HG03575 (cell line): ENCODE measurements at regions not wholly inside any gene's neighbourhood (a gene's known extent, or its start where the extent isn't known, plus 50 kb on each side); places are given as distances from the start of the nearest gene placed in this dataset.
"Not testable (repeated sequence)": the region's sequence is repeated elsewhere in the genome, so short reads cannot be mapped to it uniquely, and the experiment has no call there.

ENCODE experiments used
- ATAC-seq: cut with Tn5 transposase; IDR thresholded peaks from one replicate; pipeline ENCODE4 v1.9.1; 2021; ENCODE audit not compliant: unreplicated experiment, insufficient number of reproducible peaks, low FRiP score; ENCODE audit errors: extremely low read depth

DNA sequence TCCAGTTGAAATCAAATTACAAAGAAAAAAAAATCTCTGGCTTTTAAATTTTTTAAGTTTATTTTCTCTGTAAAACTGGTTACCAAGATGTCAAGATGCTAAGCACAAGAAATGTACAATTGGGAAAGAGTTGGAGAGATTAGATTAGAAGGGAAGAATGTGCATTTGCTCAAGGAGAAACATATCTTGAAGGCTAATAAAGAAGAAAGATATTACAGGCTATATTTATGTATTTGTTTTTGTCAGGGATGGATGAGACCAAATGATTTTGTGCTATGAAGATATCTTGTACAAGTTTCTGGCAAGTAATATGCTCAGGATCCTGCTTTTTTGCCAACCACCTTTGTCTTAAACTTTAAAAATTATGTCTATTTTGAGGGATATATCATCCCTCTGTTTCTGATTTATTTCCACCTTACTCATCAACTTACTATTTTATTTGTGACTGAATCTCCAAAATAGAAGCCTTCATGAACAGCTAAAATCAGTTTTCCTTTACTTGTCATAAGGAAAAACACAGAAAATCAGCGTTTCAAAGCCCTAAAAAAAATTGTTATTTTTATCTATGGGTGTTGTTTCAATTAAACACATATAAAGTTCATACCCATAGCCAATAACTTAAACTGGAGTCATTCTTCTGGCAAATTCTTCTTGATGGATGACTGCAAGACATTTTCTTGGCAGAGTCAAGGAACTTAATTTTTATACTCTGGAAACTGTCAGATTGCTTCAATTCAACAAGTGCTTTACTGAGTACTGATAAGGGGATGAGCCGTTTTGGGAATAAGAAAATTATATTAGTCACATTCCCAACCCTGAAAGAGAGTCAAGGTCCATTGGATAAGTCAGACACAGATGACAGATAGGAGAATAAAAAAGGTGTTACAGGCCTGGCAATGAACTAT, 141.8 kb downstream of the CTH start:
- no peak for ATAC-seq

DNA sequence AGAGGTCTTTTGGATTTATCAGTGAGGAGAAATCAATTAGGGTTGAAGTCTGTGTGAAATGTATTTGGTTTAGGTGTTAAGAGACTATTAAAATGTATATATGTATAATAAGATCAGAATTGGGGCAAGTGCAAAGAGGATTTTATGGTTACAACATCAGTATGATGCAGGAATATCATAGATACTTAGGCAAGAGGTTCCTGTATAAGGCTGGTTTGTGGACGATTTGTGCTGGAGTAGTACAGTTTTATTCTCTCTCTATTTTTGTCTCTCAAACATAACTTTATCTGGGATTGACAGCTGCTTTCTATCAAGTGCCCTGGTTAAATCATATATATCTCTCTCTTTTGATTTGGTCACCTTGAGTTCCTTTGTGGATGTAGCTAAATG, 142.5 kb downstream of the CTH start:
- no peak for ATAC-seq

DNA sequence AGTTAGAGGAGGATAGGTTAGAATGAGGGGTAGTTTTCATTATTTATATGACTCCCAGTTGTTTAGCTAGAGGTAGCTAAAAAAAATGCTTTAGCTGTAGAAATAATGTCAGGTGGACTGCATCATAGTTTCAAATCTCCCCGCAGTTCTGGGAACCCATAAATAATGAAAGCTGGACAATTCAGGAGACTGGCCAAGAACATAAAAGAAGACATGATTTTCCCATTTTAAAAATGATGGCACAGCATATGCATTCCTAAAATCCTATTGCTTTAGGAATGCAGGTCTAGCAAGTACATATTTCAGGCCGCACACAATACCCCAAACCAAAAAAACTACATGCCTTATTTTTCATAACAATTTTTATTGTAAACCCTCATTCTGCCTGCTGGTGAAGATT, 143.3 kb downstream of the CTH start:
- ATAC-seq: no peak

DNA sequence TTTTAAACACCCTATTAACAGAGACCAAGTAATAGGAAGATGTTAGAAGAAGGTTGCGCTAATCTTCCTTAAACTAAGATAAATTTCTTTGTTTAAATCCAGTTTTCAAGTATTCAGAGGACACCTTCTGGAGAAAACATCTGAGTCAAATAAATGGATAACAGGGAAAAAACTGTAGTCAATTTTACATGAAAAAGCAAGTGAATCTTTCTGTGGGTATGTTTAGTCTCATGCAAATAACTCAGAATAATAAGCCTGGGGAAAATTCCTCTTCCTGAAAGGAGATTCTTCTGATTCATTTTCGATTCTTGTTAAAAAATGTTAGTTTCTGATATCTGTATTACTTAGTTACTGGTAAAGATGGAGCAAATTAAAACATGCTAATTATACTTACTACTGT, 145.5 kb downstream of the CTH start:
- no peak for ATAC-seq

DNA sequence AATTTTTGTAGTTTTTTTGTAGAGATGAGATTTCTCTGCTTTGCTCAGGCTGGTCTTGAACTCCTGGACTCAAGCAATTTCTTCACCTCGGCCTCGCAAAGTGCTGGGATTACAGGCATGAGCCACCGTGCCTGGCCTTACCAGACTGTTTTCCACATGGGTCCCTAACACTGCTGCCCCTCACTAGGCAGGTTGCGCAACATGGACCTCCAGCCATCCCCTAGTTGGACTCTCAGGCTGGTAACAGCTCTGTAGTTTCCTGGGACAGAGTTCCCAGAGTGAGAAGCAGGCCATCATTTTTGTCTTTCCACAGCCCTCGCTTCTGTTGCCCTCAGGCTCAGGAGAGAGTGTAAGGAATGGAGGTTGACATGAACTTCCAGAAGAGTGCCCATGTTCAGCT, 156.1 kb downstream of the CTH start:
- no peak for ATAC-seq

DNA sequence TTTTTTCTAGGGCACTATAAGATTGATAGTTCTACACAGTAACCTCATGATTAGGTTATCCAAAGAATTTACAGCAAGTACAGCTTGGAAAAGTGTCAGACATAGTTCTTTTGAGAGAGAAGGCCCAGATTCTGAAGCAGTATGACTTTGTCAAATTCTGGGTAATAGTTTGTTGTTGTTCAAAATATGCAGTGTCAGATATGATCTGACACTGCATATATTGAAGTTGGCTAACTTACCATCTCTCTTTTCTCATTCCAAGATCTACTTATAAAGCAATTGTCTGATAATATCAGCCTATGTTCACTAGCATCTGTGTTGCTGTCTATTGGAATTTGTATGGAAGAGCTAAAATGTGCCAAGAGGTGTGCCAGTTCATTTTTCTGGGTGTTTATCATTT, 160.1 kb downstream of the CTH start:
- no peak for ATAC-seq

DNA sequence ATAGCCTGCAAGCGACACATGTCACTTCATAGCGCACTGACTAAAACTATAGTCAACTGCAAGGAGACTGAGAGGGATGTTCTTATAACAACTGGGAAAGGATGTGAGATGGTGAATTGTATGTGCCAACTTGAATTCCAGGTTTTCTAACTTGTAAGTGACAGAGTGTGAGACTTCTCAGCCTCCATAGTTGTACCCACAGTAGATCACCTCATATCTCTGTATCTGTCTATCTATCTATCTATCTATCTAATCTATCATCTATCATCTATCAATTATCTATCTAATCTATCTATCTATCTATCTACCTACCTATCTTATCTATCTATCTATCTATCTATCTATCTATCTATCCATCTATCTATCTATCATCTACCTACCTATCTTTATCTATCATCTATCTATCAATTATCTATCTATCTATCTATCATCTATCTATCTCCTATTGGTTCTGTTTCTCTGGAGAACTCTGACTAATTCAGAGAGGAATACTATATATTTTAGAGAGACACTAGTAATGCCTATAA, 162.3 kb downstream of the CTH start:
- no peak for ATAC-seq

DNA sequence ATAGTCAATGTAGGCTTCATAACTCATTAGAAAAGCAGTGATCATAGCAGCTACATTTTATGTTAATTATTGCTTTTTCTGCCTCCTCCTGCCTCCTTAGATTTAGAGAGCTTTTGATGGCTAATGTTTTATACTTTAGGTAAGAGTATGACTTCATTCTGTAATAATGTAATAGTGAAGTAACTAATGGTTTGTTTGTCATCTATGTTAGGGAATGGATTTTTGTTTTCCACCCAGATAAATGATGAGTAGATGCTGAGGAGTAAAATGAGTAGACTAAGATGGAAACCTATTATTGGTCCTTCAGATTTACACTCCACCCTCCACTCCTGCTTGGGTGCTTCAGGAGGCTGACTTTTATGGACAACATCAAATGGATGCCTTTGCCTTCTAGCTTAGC, 170.6 kb downstream of the CTH start:
- ATAC-seq: no peak

DNA sequence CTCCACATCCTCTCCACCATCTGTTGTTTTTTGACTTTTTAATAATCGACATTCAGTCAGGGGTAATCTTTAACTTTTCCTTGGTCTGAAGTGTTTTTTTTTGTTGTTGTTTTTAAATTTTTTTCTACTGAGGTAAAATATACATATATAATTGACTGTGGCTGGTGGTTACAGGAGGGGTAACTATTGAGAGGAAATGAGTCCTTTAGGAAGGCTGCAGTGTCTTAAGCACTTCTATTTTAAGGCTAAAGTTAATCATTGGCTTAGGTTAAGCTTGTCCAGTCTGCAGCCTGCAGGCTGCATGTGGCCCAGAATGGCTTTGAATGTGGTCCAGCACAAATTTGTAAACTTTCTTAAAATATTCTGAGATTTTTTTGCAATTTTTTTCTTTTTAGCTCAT, 172.5 kb downstream of the CTH start:
- peak; percentile 63 for ATAC-seq

DNA sequence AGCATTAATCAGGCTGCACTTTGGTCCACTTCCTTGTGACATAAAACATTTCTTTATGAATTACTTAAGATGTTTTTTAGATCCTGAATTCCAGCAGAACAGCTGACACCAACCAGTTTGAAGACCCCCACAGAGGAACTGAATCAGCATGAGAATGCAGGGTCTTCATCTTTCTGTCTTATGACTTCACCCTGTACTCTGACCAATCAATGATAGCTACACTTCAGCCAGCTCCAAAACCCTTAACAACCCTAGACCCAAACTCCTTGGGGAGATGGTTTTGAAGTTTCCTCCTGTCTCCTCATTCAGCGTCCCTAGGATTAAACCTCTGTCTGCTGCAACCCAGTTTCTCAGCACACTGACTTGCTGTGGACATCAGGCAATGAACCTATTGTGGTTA, 175.0 kb downstream of the CTH start:
- no peak for ATAC-seq

DNA sequence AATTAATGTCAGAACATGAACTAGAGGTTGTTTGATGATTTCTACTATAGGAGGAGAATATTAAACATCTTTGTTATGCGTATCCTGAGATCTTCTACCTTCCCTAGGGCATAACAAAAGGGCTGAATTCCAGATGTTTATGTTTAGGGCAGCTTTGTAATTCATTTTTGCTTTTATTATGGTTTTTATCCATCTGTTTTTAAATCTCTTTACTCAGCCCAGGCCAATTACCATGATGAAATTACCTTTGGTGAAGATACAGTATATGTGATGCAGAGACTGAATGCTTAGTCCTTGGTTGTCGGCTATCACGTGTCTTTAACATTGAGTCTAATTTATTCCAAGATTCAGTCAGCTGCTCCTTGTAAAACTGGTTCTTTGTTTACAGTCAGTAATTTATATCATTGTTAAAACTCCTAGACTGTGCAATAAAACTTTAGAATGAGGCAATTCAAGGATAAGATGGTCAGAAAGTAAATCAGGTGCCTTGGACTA, 176.9 kb downstream of the CTH start:
- no peak for ATAC-seq

DNA sequence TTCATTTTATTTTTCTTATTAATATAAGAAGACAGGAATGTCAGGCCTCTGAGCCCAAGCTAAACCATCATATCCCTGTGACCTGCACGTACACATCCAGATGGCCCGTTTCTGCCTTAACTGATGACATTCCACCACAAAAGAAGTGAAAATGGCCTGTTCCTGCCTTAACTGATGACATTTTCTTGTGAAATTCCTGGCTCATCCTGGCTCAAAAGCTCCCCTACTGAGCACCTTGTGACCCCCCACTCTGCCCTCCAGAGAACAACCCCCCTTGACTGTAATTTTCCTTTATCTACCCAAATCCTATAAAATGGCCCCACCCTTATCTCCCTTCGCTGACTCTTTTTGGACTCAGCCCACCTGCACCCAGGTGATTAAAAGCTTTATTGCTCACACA, 182.5 kb downstream of the CTH start:
- not testable (repeated sequence) for ATAC-seq

DNA sequence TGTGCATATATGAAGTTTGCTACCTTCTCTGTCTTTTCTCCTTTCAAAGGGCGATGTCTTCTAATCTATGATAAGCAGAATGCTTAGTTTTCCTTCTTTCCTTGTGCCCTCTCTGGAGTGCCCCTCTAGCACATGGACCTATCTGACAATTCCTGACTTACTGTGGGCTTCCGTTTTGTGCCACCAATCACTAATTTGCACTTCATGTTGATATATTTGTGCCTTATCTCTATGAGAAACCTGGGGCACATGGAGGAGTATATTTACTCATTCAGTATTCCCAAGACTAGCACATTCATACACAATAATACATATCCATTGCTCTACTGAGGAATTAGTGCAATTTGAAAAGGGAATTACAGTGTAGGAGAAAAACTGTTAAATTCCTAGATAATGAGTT, 197.7 kb downstream of the CTH start:
- no peak for ATAC-seq

DNA sequence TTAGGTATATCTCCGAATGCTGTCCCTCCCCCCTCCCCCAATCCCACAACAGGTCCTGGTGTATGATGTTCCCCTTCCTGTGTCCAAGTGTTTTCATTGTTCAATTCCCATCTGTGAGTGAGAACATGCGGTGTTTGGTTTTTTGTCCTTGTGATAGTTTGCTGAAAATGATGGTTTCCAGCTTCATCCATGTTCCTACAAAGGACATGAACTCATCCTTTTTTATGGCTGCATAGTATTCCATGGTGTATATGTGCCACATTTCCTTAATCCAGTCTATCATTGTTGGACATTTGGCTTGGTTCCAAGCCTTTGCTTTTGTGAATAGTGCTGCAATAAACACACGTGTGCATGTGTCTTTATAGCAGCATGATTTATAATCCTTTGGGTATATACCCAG, 199.1 kb downstream of the CTH start:
- not testable (repeated sequence) for ATAC-seq

DNA sequence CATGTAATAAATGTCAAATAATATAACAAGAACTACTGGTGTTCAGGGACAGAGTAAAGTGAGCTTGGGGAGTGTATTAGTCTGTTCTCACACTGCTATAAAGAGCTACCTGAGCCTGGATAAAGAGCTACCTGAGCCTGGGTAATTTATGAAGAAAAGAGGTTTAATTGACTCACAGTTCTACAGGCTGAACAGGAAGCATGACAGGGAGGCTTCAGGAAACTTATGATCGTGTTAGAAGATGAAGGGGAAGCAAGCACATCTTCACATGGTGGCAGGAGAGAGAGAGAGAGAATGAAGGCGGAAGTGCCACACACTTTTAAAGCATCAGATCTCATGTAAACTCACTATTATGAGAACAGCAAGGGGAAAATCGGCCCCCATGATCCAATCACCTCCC, 205.9 kb downstream of the CTH start:
- ATAC-seq: no peak

DNA sequence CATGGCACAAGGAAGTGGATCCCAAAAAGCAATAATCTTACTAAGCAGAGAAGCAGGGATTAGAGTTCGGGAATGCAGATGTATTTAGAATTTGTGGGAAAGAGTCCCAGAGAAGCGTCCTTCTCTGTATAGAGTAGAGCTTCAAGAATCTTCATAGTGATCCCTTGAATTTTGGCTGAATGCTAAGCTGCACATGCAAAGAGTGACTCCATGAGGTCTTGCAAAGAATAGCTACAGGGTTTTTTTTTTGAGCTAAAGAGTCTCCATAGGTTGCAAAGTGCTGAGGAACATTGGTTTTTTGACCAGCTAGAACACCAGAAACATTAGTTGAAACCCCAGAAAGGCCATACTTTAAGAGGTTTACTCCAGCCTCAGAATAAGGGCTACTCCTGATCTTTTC, 206.7 kb downstream of the CTH start:
- ATAC-seq: no peak

DNA sequence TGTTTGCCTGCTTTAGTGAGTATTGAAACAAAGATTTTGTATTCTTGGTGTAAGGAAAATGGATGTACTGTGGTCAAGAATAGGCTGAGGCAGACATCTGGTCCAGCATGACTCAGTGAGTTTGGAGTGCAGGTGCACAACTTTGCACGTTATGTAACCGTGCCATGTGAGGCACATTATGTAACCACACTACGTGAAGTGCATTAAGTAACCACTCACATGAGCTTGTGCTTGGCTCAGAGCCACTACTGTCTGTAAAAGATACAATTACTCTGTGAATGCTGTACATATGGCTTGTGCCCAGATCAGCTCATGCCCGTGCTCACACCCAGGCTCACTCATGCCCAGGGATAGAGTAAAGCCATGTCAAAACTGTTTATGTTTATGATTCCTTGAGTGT, 216.8 kb downstream of the CTH start:
- ATAC-seq: no peak

DNA sequence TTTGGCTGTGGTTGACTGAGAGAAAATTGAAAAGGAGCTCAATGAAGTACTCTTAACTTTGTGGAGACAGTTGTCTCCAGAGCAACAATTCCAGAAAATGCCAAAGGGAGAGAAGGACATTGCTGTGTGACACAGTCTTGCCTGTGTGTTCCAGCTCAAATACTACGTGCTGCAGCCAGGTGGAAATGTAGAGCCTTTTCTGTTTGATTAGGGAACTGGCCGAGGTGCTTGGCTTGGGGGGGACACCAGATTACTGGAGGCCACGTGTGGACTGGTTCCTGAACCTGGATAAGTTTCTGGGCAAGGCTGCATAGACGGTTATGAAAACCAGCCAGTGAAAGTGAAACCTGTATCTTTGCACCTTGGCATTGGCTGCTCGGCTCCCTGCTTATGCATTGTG, 217.9 kb downstream of the CTH start:
- ATAC-seq: no peak

DNA sequence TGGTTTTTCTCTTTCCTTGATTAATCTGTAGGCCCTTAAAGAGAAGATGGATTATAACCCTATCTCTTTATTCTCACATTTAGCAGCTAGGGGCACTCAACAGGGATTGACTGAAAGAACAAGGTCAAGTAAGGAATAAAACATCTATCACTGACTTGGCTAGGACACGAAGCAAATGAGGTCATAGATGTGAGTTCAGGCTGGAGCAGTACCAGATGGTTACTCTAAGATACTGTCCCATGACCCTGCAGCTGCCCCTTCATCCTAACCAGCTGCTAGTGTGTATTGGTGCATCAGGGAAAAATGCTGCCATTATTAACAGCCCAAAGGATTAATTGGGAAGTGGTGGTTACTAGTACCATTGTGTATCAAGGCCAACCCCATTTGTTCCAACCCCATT, 221.9 kb downstream of the CTH start:
- no peak for ATAC-seq

DNA sequence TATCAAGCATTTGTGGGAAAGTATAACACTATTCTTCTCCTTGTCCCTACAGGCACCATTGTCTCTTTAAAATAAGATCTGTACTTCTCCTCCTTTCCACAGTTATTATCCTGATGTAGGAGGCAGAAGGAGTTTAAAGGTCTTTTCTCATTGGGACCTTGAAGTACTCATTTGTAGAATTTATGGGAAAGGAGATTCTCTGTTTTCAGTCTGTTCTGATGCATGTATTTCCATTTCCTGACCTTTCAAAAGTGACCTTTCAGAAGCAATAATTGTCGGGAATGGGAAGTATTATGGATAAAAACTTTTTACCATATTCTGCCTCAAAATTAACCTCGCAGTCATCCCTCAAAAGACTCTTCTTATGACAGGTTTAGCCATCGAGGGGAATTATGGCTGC, 224.8 kb downstream of the CTH start:
- no peak for ATAC-seq

DNA sequence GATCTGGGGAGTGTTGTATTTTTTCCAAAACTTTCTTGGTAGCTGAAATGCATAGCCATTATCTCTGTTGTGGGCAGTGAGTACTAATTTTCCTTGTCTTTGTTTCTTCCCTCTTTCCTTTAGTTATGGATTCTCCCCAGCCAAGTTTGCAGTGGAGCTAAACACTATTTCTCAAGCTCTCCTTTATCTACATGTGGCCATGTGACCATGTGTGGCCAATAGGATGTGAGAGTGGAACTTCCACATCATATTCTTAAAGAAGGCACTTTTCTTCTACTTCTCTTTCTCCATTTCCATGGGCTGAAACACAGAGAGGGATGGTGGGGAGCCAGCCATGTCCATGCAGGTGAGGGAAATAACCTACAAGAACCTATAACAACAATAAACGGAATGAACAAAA, 230.8 kb downstream of the CTH start:
- no peak for ATAC-seq
